GM18502 (cell line): ENCODE measurements at regions not wholly inside any gene's neighbourhood (a gene's known extent, or its start where the extent isn't known, plus 50 kb on each side); places are given as distances from the start of the nearest gene placed in this dataset.

Experiments used
- ATAC-seq: cut with Tn5 transposase; IDR thresholded peaks from one replicate; pipeline ENCODE4 v1.9.1; 2021; ENCODE audit warnings: mild to moderate bottlenecking; ENCODE audit not compliant: unreplicated experiment, poor library complexity

DNA sequence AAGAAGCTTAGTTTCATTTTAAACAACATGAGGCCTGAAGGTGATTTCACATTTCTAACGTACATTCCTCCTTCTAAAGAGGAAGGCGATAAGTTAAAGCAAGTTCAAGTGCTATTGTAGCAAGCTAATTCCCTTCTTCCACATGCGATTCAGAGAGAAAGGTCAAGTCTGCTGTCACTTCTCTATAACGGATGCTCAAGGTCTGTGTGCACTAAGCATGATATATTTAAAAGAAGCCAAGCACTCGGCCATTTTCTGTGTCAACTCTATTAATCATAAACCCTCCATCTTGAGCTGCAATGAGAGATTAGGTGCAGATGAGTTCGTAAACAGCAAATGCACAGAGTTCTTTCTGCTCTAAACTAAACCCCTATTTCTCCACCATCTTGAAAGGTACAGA lies 568.8 kb upstream of the ZFHX3 start:
- no peak for ATAC-seq

DNA sequence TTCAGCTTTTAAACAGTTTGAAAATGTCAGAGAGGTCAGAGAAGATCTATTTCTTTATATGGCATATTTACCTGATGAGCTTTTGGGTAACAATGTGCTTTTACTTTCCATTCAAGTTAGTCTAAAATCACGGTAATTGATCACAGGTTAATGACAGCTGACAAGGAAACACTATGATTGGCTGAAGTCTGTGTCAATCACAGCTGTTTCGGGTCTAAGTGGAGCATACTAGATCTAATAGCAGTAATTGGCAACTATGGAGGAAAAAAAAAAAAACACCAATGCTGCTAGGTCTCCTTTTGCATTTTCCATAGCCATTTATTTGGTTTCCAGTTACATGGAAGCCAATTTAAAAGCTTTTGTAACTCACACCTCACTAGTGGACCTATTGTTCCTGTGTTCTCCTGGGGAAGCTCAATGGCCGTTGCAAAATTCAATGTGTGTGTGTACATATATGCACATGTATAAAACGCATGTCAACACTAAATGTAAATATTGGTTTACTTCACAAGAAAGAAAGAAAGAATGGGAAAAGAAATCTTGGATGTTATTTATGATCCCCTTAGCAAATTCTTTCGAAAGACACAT lies 568.3 kb upstream of the ZFHX3 start:
- ATAC-seq: no peak

GRCh38 chr16:73615071-73615940 lies 567.4 kb upstream of the ZFHX3 start:
- ATAC-seq: no peak

DNA sequence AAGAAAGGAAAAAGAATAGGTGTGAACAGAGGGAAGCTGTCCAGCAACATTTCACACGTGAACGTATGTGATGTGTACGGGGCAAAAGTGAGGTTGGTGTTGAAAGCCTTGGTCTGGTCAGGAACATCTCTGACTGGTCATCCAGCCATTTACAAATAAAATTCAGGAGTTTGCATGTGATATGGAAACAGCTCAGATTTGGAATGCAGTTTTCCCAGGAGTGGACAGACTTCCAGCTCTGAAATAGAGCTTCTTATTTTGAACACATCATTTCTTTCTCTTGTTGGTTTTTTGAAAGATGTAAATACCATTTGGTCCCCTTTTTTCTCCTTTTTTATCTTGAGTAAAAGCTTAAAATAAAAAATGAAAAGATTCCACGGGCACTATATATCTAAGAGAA lies 566.2 kb upstream of the ZFHX3 start:
- no peak for ATAC-seq

DNA sequence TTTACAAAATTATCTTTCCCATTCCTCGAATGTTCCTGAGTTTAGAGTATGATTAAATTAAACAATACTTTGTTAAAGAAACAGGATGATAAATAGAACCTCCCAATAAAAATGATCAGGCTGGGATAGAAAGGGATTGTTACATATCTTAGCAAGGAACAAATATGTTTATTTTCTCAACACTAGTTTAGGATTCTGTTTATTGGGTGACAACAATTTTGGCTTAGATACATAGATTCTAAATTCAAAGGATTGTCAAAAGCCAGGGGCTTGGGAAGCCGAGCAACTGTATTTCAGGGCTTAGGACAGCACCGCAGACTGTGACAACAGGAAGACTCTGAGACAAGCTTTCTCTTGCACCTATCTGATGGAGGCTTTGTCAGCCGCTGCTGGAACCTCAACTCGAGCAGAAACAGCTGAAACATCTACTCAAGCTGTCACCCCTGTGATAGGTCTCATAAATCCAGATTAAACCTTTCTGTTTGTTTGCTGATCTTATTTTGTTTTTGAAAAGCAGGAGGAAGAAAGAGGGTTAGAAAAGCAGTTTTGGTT lies 562.8 kb upstream of the ZFHX3 start:
- no peak for ATAC-seq

DNA sequence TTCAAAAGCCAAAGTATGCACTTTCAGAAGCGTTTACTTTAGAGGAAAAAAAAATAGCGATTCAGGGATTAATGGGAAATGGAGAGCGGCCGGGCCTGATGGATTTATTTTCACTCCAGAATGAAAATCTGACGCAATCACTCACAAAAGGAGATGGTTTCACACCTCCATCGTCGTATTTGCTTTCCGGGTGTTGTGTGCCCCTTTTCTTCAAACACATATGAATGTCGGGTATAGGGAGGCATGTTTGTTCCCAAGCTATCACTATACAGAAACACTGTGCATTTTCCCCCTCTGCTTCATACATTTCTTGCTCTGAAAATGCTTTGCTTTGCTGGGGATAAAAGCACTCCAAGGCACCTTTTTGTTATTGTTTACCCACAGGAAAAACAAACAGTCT lies 562.2 kb upstream of the ZFHX3 start:
- ATAC-seq: no peak

DNA sequence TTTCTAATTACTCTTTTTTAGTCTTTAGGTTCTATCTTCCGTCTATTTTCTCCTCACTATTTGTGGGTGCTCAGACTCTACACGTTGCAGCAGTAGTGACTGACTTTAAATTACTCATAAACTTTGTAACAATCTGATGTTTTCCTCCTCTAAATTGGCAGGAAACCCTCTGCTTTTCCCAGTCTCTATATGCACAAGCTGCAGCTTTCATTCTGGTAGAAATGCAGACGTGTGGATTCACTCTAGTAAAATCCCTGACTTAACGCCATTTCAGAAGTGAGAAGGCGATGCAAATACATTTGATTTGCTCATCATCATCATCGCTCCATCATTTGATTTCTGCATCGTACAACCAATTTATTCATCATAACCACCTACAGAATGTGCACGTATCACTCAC lies 561.0 kb upstream of the ZFHX3 start:
- no peak for ATAC-seq

- no peak for ATAC-seq
These were observed 557.4 kb upstream of the ZFHX3 start for GRCh38 chr16:73605309-73605708.

DNA sequence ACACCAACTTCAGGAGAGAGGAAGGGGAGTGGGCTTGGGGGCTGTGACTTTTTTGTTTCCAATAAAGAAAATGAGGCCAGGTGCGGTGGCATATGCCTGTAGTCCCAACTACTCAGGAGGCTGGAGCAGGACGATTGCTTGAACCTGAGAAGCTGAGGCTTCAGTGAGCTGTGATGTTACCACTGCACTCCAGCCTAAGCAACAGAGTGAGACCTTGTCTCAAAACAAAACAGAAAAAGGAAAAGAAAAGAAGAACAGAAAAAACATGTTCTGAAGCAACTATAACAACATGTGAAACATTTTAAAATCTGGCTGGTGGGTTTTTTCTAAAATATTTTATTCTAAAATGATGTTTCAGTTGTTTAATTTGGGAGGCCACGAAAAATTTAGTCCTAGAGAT lies 554.0 kb upstream of the ZFHX3 start:
- ATAC-seq: peak; percentile 46

GRCh38 chr16:73599870-73600269 lies 551.9 kb upstream of the ZFHX3 start:
- ATAC-seq: no peak

- no peak for ATAC-seq
These were observed 551.4 kb upstream of the ZFHX3 start for GRCh38 chr16:73599351-73599750.

- no peak for ATAC-seq
These were observed 536.2 kb upstream of the ZFHX3 start for GRCh38 chr16:73584157-73584556.

- no peak for ATAC-seq
These were observed 524.4 kb upstream of the ZFHX3 start for GRCh38 chr16:73572135-73572828.

DNA sequence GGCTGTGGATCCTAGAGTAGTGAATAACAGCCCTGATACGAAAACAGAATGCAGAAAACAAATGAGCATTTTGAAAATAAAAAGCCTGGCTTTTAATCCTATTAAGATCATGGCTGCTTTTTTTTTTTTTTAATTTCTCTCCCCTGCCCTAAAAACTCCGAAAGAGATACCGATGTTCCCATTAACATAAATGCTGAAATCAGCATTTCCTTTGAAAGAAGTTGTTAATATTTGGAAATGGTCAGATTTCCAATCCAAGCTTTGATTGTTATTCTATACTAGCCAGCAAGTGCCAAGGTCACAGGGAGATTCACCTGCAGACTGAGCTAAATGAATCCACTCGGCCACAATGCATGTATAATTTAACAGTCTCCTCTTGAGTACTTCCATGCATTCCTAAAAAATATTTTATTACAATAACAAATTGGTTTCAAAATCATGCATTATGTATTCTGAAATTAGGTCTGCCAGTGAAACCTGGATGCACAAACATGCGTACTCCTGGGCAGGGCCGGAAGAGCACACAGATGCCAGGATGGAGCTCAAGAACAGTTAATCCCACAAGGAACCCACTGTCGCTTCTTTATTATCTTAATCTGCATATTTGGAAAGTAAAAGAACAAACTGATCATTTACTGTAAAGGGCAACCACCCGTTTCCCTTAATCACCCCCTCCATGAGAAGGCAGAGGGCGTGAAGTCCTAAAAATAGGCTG lies 521.5 kb upstream of the ZFHX3 start:
- no peak for ATAC-seq

- ATAC-seq: no peak
These were observed 520.8 kb upstream of the ZFHX3 start for GRCh38 chr16:73568769-73569168.

DNA sequence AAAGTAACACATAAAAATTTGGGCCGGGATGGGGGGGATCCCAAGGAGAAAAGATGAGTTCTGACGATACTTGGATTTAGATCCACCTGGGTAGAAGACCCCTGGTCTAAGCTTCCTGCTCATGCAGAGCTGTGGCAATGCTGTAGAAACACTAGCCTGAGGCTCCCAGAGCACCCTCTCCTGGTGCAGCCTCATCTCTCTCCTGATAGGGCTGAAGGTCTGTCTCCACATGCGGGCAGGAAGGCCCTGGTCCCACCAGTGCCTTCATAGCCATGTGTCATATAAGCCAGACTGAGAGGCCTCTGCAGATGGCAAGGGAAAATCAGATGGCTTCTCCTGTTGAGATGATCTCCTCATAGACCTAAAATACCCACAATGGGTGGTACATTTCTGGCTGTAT lies 518.0 kb upstream of the ZFHX3 start:
- no peak for ATAC-seq

GRCh38 chr16:73565263-73565662 lies 517.3 kb upstream of the ZFHX3 start:
- ATAC-seq: no peak

DNA sequence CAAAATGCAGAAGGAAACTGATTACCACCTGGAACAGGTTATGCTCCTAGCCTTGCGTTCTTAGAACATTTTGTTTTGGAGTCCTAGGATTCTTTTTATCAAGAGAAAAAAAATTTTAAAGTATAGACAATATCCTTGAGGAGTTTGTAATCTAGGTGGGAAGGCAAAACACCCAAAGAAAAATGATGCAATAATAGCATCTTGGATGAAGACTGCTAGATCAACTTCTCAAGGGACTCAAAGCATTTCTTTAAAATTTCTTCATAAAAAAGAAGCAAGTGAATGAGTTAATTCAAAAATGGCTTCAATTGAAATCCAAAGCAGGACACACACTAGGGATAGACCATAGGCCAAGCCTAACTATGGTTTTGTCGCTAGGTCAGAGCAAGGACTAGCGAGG lies 515.8 kb upstream of the ZFHX3 start:
- no peak for ATAC-seq

DNA sequence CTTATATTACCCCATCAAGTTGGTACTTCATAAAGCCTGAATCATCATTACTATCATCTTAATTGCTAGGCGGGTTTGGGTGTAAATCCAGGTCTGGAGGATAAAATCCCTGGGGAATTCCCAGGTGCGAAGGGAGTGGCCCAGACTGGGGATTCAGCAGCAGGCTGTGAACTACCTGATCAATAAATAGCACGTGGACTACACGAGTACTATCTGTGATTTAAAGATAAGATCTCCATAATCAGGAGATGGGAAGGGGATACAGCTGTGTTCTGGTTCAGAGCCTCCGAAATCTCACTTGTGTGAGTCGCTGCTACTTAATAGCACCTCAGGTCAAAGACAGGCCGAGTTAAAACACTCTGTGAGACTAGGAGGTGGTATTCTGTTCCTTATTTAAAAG lies 512.6 kb upstream of the ZFHX3 start:
- no peak for ATAC-seq

GRCh38 chr16:73558219-73558618 lies 510.3 kb upstream of the ZFHX3 start:
- ATAC-seq: no peak
